T-helper 22 cell (primary cell): ENCODE measurements at regions not wholly inside any gene's neighbourhood (a gene's known extent, or its start where the extent isn't known, plus 50 kb on each side); places are given as distances from the start of the nearest gene placed in this dataset.

ENCODE experiments used
- DNase-seq: peaks from one replicate; pipeline ENCODE4 v3.0.0-alpha.2; 2020; ENCODE audit warnings: low read depth

- DNase-seq, result no peak
Observed at GRCh38 chr4:153137677-153138630, 66.3 kb upstream of the TRIM2 start.

DNA sequence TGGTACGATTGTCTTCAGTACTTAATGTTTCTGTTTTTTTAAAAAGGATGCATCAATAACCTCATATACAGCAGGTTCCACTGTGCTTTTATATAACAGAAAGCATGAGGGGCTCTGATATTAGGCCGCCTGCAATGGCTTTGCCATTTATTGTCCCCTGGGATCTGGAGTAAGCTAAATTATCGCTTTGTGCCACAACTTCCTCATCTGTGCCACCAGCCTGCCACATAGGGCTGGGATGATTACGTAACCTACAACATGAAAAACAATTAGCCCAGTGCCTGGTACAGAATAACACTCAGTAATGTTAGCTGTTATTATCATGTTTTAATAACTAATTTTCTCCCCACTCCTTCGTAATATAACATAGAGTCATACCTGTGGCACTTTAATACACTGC, 65.5 kb upstream of the TRIM2 start:
- no peak for DNase-seq

DNA sequence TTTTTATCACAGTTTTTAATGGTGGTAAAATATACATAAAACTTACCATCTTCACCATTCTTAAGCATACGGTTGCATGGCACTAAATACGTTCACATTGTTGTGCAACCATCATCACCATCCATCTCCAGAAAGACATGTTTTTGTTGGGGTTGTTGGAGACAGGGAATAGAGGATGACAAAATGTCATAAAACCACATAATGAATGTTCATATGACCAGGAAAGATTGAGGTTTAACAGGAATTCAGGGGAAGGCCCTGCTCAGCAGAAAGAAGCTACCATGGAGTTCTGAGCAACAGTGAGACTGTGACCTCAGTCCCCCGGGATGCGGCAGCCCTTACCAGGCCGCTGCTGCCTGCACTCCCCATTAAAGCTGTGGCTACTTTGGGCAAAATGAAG, 63.9 kb upstream of the TRIM2 start:
- no peak for DNase-seq

- no peak for DNase-seq
Observed at GRCh38 chr4:153141238-153141637, 63.0 kb upstream of the TRIM2 start.

GRCh38 chr4:153142700-153143438, 61.4 kb upstream of the TRIM2 start:
- DNase-seq, result peak; percentile 35

DNA sequence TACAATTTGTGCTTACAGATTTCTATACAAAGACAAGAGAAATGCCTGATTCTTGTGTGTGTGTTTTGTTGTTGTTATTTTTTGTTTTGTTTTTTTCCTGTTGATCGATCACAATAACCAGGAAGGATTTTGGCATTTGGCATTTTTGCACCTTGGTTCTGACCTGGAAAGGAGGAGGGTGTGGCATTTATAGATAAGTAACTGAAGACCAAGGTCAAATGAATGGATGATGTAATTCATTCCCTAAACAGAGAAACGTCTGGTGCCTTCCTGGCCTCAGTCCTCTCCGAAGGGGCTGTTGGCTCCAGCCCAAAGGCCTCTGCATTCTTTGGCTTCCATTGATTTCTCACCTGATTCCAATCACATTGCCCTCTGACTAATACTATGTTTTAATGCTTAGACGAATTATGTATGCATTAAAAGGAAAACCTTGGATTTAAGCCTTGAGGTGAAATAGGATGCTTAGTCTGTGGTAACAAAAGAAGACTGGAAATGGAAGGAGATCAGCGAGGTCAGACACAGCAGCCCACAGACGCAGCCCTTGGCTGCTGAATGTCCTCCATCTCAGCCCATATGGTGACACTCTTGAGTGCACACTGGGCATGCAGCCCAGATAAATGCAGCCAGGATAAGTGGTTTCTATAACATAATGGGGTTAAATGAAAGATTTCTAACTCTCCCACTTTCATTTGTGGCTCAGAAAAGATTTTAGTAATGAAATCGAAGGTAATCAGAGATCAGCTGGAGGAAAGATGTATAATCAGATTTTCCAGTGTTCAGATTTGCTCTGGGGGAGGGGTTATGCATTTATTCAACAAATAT, 60.5 kb upstream of the TRIM2 start:
- DNase-seq, result no peak

- no peak for DNase-seq
Observed at GRCh38 chr4:153146031-153146430, 58.2 kb upstream of the TRIM2 start.

GRCh38 chr4:153146961-153147360, 57.3 kb upstream of the TRIM2 start:
- DNase-seq, result no peak

DNA sequence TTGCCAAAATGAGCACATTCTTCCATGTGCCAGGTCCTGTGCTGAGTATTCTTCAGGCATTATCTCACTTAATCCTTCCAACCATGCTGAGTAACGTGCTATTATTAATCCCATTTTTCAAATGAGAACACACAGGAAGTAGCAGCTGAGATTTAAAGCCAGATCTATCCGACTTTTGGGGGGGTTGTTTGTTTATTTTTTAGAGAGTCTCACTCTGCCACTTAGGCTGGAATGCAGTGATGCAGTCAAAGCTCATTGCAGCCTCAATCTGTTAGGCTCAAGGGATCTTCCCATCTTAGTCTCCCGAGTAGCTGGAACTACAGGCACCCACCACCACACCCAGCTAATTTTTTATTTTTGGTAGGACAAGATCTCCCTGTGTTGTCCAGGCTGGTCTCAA, 55.5 kb upstream of the TRIM2 start:
- no peak for DNase-seq

DNA sequence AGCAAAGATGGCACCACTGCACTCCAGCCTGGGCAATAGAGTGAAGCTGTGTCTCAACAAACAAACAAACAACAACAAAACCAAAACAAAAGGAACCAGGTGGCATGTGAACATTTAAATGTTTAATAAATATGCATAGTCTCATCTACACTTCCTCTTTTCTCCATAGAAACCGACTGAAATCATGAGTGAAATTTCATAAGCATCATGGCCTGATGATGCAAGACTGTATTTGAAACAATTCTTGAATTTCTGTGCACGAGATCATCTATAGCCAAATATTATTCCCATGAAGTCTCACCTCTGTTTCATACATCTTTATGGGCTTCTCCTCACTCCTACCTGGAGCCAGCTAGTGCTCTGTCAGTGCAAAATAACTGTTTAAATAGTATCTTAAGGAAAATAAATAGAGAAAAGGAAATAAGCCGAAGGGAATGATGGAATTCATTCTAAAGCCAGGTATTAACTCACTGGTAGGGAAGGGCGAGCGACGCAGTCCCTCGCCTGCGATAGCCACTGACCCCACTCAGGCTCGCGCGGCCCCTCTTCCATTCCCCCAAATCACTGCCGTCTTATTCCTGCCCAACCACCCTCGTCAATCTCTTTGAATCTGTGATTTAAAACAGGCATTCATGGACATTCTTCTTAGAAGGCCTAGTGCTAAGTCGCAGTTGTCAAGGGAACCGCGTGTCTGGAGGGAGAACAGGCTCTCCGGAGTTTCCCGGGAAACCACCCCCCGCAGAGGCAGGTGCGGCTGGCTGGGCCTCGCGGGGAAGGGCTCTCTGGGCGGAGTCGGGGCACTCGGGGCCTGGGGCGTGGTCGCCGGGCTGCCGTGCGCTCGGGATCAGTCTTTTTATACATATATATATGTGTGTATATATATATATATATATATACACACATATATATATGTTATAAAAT, 52.4 kb upstream of the TRIM2 start:
- DNase-seq, result peak; percentile 53

DNA sequence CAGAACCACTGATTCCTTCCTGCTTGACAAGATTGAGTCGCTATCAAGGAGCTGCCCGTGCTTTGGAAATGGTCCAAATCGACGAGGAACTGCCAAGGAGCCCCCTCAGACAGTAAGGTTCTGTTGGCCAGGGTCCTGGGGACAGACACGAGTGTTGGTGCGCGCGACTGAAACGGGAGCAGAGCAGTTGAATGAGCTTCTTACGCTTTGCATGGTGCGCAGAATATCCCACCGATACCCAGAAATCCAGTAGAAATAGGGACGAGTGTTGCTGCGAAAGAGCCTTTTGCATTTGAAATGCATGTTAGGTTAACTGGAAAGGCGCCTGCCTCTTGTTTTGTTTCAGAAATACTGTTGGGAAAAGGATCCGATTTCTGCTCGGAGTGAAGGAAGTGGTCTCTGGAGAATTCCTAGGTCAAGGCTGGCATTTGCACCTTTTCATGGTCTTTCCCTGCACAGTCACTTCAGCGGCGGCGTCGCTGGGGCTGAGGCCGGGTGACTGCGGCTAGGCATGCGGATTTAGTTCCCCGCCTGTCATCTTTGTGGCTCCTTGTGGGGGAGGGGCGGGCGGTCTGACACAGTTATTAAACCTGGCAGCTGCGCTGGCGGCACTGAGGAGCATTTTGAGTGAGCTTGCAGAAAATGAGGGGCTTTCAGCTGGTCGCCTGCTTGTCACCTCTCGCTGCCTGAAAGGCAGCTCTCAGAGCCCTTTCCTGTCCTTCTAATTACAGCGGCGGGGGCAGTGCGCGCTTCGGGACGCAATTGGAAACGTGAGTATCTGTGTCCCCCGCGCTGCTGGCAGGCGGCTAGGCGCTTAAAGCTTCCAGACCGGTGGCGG, 51.5 kb upstream of the TRIM2 start:
- peak; percentile 48 for DNase-seq

GRCh38 chr4:153153339-153153871, 50.8 kb upstream of the TRIM2 start:
- peak; percentile 74 for DNase-seq

GRCh38 chr4:153154007-153154975, 50.0 kb upstream of the TRIM2 start:
- DNase-seq, result no peak
